Middle frontal gyrus (tissue), 1 donor: ENCODE measurements at regions not wholly inside any gene's neighbourhood (a gene's known extent, or its start where the extent isn't known, plus 50 kb on each side); places are given as distances from the start of the nearest gene placed in this dataset.
"Not testable (repeated sequence)": the region's sequence is repeated elsewhere in the genome, so short reads cannot be mapped to it uniquely, and the experiment has no call there.

Experiments
- DNase-seq: peaks from one replicate; pipeline ENCODE4 v3.0.0-alpha.2; 2015; ENCODE audit warnings: low spot score; ENCODE audit errors: extremely low spot score

DNA sequence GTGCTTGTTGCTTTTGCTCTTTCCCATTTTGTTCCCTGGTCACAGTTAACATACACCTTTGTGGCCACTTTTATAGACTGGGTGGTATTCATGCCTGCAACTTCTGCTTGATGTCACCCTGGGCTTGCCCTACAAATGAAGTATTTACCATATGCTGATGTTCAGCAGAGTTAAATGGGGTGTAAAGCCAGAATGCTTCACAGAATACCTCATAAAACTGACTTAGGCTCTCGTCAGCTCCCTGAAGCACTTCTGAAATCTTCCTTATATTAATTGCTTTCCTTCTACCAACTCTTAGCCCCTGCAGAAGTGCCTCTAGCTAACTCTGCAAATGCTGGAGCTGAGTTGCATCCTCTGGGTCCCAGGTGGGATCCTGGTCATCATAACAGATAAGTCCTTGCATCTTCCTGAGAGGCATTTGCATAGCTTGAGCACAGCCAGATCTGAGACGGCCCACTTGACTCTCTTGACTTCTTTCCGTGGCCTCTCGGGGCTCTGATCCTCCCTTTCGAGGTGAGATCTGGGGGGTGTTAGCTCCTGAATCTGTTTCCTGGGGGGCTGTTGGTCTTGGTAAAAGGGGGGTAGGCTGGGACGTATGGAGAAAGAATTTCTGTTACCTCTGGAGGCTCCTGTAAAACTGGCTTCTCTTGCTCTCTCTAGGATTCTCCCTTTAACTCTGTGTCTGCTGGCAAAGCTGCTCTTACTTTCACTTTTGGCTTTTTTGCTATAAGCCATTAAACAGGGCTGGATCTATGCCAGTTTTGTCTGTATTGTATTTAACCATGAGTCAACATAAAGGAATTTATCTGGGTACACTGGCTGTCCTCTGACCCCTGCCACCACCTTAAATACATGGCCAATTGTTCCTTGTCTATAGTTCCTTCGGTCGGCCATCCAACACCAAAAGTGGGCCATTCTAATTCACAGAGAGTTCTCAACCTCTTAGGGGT lies 223.0 kb upstream of the SYNCRIP start:
- no peak for DNase-seq

DNA sequence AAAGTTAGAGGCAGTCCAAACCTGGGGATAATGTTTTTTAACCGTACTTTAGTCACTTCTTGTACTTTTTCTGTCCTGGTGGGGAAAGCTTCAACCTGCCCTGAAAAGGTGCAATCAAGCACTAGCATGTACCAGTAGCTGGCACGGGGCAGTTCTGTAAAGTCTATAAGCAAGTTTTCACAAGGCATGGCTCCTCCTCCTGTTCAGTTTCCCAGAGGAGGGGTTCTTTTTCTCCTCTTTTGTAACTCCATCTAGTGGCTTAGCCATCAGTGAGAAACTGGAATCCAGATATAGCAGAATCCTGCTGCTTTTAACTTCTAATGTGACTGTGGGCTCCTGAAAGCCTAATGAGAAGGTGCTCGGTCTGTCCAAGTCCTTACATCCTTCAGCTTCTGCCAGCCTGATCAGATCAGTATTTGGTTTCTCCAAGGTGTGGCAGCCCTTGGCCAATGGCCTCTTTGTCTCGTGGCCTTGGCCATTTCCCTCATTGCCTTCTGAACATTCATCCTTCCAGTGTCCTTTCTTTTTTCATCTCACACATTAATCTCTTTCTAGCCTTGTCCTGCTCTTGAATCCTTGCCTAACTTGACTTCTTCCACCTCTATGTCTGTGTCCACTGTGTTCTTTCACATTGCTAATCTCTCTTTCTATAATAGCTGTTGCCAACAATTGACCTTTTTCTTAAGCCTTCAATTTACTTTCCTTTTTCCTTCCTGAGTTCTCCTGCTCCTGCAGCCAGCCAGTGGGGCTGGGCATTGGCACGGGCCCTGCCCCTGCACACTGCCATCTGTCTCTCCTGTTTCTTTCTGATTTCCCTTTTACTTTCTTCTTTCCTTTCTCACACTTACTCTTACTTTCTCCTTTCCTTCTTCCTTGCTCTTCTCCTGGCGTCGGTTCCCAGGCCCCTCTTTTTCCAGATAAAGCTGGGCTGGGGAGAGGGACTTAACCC lies 222.0 kb upstream of the SYNCRIP start:
- no peak for DNase-seq

DNA sequence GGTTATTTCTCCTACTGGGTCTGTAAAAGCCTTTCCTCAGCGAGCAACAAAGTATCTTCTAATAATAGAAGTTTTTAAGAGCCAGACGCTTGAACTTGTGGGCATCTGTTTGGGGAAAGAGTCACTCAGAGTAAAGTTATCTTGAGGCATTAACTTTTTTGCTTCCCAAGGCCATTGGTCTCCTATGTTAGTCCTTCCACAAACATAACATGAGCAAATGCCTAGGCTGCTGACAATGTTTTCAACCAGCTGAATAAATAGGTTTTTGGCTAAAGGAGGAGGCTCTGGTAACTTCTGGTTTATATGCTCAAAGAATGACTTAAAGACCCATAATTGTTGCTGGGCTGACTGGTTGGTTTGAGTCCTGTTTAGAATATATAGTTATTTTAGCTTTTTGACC lies 213.5 kb upstream of the SYNCRIP start:
- no peak for DNase-seq

DNA sequence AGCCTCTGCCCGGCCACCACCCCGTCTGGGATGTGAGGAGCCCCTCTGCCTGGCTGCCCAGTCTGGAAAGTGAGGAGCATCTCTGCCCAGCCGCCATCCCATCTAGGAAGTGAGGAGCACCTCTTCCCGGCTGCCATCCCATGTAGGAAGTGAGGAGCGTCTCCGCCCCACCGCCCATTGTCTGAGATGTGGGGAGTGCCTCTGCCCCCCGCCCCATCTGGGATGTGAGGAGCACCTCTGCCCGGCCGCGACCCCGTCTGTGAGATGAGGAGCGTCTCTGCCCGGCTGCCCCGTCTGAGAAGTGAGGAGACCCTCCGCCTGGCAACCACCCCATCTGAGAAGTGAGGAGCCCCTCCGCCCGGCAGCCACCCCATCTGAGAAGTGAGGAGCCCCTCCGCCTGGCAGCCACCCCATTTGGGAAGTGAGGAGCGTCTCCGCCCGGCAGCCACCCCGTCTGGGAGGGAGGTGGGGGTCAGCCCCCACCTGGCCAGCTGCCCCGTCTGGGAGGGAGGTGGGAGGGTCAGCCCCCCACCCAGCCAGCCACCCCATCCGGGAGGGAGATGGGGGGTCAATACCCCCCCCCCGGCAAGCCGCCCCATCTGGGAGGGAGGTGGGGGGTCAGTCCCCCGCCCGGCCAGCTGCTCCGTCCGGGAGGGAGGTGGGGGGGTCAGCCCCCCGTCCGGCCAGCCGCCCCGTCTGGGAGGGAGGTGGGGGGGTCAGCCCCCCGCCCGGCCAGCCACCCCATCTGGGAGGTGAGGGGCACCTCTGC lies 195.8 kb upstream of the SYNCRIP start:
- DNase-seq, result not testable (repeated sequence)

DNA sequence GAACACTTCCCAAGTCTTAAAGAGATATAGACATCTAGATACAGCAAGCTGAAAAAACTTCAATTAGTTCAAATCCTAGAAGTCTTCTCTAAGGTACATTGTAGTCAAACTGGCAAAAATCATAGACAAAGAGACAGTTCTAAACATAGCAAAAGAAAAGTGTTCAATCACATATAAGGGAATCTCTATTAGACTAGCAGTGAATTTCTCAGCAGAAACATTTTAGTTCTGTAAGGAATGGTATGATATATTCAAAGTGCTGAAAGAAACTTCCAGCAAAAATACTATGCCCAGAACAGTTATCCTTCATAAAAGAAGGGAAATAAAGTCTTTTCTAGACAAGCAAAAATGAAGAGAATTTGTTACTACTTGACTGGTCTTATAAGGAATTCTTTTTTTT lies 186.3 kb upstream of the SYNCRIP start:
- no peak for DNase-seq

DNA sequence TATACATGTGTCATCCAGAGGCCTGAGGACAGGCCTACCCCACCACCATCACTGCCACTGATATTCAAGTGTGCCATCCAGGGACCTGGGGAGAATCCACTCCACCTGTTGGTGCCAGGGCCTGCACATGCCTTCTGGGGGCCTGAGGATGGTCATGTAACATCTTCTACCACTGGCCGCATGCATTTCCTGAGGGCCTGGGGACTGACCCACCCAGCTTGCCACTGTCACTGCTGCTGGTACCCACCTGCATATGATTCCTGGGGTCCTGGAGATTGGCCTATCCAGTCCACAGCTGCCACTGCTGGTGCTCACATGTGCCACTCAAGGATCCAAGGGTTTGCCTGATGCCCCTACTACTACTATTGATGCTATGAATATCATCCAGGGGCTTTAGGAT lies 184.3 kb upstream of the SYNCRIP start:
- DNase-seq, result no peak

DNA sequence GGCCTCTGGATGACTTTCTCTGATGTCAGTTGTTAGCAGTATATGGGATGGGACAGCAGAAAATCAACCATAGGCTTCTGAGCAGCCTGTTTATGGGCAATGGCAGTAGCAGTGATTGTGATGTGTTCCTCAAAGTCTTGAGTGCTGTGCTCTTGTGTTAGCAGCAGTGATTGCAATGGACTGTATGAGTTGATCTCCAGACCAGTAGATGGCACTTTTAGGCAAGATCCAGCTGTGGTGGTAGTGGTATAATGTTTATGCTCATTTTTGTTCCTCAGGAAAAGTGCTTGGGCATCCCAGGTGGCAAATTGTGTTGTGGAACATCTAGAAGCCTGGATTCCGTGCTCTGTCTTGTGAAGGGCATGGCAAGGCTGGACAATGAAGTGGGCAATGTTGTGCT lies 181.6 kb upstream of the SYNCRIP start:
- no peak for DNase-seq

DNA sequence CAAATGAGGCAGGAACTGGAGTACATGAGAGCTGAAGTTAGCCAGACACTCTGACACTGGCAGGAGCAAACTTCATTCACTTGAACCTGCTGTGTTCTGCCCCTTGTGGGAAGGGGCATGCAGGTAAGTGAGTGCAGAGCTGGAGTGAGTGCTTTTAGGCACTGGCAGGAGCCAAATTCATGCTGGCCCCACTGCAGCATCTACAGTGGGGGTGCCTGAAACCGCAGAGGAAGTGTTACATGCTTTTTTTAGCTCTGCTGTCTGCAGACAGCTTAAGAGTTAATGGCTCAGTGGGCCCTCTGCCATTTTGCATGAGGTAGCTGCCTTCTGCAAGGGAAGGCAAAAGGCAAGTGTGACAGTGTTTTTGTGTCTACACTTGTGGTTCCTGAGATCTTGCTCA lies 167.9 kb upstream of the SYNCRIP start:
- DNase-seq, result no peak

DNA sequence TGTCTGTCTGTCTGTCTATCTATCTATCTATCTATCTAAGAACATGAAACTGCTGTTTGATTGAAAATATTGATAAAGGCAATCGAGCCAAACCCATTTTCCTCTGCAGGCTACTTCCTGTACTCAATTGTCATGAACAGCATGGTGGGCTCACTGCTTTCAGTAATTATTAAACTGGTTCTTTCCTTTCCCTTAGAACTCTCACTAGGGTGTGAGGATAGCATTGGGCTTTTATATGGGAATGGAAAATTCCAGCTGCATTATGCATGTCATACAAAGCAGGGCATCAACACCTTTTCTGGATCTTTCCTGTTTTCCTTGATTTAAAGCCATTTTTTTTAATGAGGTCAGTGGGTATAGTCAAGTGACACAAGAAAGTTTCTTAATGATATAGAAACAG lies 161.0 kb upstream of the SYNCRIP start:
- no peak for DNase-seq

DNA sequence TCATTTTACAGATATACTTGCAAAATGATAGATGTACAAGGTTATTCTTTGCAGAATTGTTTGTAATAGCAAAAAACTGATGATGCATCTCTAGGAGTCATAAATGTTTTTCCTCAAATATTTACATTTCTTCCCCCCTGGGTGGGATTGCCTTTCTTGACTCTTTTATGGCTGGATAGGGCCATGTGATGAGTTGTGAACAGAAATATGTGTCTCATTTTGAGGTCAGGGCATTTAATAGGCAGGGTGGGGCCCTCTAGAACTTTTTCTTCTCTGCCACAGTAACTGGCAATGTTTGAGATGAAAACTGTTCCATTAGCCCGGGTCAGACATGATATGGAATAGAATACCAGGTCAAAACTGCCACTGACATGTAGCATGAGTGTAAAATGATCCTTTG lies 159.5 kb upstream of the SYNCRIP start:
- no peak for DNase-seq

DNA sequence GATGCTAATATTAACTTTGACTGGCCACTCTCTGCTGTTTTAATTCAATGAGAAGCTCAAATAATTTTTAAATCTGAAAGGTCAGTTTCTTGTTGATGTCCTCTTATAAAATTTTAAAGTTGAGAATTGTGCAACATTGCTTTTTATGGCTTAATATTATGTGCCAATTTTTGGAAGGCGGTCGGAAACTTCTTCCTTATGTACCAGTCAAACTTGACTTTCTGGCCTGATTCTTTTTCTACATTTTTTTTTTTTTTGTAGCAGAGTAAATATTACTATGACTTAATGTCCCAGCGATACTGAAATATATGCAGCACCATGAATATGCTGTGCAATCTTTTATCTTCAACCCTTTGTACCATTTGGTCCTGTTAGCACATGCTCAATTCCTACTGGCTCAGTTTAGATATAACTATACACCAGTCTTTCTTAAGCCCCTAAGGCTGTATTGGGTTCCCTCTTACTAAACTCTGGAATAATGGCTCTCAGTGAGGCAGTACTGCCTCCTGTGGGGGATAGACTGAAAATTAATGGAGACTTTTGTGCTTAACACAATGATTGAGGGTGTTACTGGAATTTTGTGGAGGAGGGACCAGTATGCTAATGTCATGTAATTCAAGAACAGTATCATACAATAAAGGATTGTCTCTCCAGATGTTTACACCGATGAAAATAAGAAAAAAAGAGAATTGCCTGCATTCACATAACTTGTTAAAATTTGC lies 156.4 kb upstream of the SYNCRIP start:
- no peak for DNase-seq

DNA sequence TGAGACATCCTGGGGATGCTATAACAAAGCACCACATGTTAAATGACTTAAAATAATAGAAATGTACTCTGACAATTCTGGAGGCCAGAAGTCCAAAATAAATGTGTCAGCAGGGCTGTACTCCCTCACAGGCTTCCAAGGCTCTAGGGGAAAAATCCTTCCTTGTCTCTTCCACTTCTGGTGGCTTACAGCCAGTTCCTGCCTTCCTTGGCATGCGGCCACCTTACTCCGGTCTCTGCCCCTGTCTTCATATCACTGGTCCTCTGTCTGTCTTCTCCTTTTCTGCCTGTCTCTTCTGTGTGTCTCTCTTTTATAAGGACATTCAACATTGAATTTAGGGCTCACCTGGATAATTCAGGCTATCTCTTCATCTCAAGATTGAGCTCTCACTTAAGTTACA lies 155.3 kb upstream of the SYNCRIP start:
- DNase-seq, result no peak

DNA sequence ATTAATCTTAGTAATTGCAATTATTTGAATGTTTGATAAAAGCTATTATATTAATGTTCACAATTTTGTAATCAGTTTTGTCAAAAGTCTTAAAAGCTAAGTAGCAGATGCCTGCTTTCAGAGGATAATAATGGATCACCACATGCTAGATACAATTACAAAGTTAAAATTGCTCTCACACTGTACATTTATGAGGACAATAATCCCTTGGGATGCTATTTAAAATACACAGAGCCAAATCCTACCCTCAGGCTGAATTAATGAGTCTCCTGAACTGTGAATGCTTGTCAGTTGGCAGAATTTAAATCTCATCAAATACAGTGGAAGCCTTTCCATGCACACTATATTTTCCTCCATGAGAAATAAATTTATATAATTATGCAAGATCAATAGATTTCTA lies 153.3 kb upstream of the SYNCRIP start:
- DNase-seq, result no peak

DNA sequence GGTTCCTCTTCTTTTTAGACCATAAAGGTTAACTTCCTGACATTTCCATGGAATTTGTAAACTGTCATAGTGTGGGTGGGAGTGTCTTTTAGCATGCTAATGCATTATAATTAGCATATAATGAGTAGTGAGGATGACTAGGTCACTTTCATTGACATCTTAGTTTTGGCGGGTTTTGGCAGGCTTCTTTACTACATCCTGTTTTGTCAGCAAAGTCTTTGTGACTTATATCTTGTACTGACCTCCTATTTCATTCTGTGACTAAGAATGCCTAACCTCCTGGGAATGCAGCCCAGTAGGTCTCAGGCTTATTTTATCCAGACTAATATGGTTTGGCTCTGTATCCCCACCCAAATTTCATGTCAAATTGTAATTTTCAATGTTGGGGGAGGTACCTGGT lies 149.6 kb upstream of the SYNCRIP start:
- no peak for DNase-seq

DNA sequence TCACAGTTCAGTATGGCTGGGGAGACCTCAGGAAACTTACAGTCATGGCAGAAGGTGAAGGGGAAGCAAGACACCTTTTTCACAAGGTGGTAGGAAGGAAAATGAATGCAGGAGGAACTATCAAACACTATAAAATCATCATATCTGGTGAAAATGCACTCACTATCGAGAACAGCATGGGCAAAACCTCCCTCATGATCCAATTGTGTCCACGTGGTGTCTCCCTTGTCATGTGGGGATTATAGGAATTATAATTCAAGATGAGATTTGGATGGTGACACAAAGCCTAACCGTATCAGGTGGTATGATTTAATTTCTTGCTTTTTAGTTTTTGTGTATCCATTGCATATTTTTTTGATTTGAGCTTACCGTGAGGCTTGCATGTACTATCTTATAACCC lies 133.2 kb upstream of the SYNCRIP start:
- DNase-seq, result no peak

DNA sequence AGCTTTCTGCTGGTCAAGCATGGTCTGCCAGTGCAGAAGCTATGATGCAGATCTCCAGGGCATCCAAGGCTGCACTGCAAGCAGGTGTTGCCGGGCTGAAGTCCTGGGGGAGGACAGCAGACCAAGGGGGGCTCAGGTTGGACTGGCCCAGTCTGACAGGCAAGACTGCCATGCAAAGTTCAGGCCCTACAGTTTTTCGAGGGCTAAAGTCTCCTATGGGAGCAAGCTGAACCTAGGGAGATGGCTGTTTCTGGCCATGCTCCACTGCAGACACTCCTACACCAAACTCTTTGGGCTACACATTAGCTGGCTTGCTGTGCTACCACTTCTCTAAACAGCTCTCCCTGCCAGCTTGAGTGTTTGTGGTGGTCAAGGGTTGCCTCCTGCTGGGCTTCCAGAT lies 130.0 kb upstream of the SYNCRIP start:
- DNase-seq, result no peak

DNA sequence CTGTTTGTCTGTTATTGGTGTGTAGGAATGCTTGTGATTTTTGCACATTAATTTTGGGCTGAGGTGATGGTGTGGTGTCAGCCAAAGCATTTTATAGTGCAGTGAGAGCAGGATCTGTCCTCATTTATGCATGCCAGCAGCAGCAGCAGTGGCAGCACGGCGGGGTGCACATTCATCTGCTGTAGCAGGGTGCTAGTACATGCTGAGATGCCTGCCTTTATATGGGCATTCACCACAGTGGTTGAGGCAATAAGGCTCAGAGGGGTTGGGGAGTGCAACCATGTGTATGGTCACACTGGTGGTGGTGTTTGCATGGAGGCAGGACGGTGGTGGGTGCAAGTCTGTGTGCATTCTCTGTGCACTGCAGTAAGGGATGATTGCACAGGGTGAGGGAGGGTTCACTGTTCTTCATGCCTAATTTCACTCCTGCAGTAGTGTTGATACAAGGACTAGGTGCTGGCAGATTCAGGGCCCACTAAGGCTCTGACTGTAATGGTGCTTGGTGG lies 129.3 kb upstream of the SYNCRIP start:
- no peak for DNase-seq

DNA sequence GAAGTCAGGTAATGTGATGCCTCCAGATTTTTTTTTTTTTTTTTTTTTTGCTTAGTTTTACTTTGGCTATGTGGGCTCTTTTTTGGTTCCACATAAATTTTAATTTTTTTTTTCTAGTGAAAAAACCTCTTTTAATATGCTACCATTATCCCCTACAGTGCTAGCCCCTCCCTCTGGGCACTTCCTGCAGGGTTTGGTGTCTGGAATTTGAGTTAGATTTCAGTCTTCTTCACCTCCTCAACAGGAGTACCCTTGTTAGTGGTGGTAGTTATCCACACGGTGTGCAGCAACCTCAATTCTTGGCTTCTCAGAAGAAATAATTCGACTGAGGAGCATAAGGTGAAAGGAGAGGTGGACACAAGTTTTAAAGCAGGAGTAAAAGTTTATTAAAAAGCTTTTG lies 128.8 kb upstream of the SYNCRIP start:
- no peak for DNase-seq

DNA sequence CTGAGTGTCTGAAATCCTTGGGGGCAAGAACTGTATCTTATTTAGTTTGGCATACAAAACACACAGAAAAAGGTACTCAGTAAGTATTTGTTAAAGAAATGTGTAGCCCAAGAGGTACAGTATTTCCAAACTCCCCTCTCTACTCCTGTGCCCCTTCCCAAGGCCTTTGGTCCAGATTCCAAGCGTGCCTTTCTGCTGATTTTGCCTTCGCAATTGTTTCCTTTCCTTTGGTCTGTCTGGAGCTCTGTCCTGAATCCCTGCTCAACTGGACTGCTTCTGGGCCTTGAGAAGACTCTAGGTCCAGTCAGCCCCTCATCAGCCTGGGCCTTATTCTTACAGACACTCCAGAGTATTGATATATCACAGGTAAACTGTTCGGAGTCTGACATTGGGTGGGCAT lies 122.2 kb upstream of the SYNCRIP start:
- DNase-seq, result no peak

DNA sequence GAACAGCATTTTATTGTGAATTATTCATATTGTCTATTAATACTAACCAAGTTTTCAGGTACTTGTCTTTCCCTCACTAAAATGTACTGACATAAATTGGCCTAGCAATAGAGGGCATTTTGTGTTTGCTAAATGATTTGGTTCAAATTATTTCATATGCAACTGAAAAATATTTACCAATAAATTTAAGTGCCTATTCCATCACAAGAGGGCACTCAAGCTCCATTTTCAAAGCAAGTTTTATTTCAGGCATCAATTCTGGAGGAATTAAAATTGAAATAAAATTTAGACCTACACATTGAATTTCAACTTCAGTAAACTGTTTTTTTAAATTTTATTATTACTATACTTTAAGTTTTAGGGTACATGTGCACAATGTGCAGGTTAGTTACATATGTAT lies 114.3 kb upstream of the SYNCRIP start:
- no peak for DNase-seq

DNA sequence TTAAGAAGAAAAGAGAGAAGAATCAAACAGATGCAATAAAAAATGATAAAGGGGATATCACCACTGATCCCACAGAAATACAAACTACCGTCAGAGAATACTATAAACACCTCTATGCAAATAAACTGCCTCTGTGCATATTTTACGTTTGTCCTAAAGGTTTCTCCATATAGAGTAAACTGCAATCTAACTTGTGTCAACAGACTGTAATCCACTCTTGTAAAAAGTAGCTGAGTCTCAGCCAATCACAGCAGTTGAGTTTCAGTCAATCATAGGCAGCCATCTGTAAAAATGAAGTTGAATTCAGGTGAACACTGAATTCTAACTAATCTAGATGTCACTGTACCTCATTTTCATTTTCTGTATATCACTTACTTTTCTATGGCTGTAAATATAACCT lies 112.2 kb upstream of the SYNCRIP start:
- no peak for DNase-seq
